Esophagus muscularis mucosa (tissue), 4 donors: ENCODE measurements at regions not wholly inside any gene's neighbourhood (a gene's known extent, or its start where the extent isn't known, plus 50 kb on each side); places are given as distances from the start of the nearest gene placed in this dataset.

Experiments used
- DNase-seq: peaks from one replicate; pipeline ENCODE4 v3.0.0-alpha.2; 2017; ENCODE audit errors: extremely low spot score
- H3K27ac ChIP-seq, 4 donors: fragments of 200-600 bp; sonication (generic); replicated peaks in 1 of 4; 1 replicate in 3 of 4; 2 replicates in 1 of 4; pipeline ENCODE4 v1.5.1; 2016 to 2019; ENCODE audit warnings: mild to moderate bottlenecking in 1 of 4
- H3K27me3 ChIP-seq, 4 donors: fragments of 200-600 bp; sonication (generic); one replicate each; pipeline versions ENCODE4 v1.5.1 to v1.6.0; 2016 to 2019
- H3K36me3 ChIP-seq, 4 donors: fragments of 200-600 bp; sonication (generic); one replicate each; pipeline ENCODE4 v1.5.1; 2016 to 2019
- H3K4me1 ChIP-seq, 4 donors: fragments of 200-600 bp; sonication (generic); one replicate each; pipeline ENCODE4 v1.5.1; 2016 to 2019
- H3K4me3 ChIP-seq, 4 donors: fragments of 200-600 bp; sonication (generic); 1 replicate in 2 of 4; 2 replicates in 2 of 4; pipeline ENCODE4 v1.5.1; 2016 to 2019; ENCODE audit warnings: mild to moderate bottlenecking in 4 of 4, moderate library complexity in 1 of 4
- H3K9me3 ChIP-seq, 4 donors: fragments of 200-600 bp; sonication (generic); 1 replicate in 3 of 4; 2 replicates in 1 of 4; pipeline ENCODE4 v1.5.1; 2016 to 2019
- CTCF ChIP-seq, 3 experiments: fragments of 200-600 bp in 2 of 3; fragments of 450-650 bp in 1 of 3; sonication (generic) in 2 of 3; IDR thresholded peaks; one replicate each; pipeline ENCODE4 v1.5.1; 2017 to 2019; ENCODE audit warnings: antibody characterized with exemption in 3 of 3, mild to moderate bottlenecking in 2 of 3, moderate library complexity in 1 of 3
- EP300 ChIP-seq: sonication (generic); formaldehyde crosslinking; IDR thresholded peaks from one replicate; pipeline ENCODE4 v1.6.1; 2017; ENCODE audit warnings: antibody characterized with exemption
- POLR2A ChIP-seq: fragments of 450-650 bp; IDR thresholded peaks from one replicate; pipeline ENCODE4 v1.6.1; 2017; ENCODE audit warnings: antibody characterized with exemption, moderate library complexity, mild to moderate bottlenecking, low read depth
- POLR2AphosphoS5 ChIP-seq, 2 donors: sonication (generic); formaldehyde crosslinking; IDR thresholded peaks; one replicate each; pipeline ENCODE4 v1.6.1; 2017; ENCODE audit warnings: antibody characterized with exemption in 2 of 2
- WGBS: methylation state at CpG from one replicate; pipeline ENCODE4 v1.1.5; 2018; 5-methylcytosine and 5-hydroxymethylcytosine counted together
- intact Hi-C: fragments of 100-400 bp; cut with DNase I; formaldehyde crosslinking; loops from one replicate; pipeline ENCODE4 v1.15.1; 2023

- no peak overlapping the region for H3K27ac ChIP-seq
- peaks cover 0 to 17% (median 11%) of the 10 kb centered on the region in 4 donors for H3K4me1 ChIP-seq
- TF ChIP-seq POLR2AphosphoS5 (IDR thresholded peaks at IDR 0.05), result no peak
- TF ChIP-seq EP300, result no peak
- no peak for TF ChIP-seq CTCF (IDR thresholded peaks at IDR 0.05)
- TF ChIP-seq POLR2A, result no peak
- no peak for DNase-seq
- 65% methylated on average over 3 of the region's 3 CpGs for WGBS
- H3K27me3 ChIP-seq, result no peaks in the 10 kb centered on the region
- H3K36me3 ChIP-seq, result no peaks in the 10 kb centered on the region
- no peak overlapping the region for H3K4me3 ChIP-seq
- intact Hi-C loops, result no loop called here
- no peaks in the 10 kb centered on the region for H3K9me3 ChIP-seq
These were observed 162.0 kb downstream of the CYP26A1 start for GRCh38 chr10:93235686-93236085.

- Histone ChIP-seq H3K4me1 (peaks cover 0 to 17% (median 11%) of the 10 kb centered on the region in 4 donors), H3K36me3 (no peaks in the 10 kb centered on the region), H3K27me3 (no peaks in the 10 kb centered on the region), H3K9me3 (no peaks in the 10 kb centered on the region), H3K4me3 (no peak overlapping the region), H3K27ac (no peak overlapping the region)
- no peak for DNase-seq
- intact Hi-C loops, result no loop called here
- TF ChIP-seq POLR2AphosphoS5 (IDR thresholded peaks at IDR 0.05), result no peak
- no peak for TF ChIP-seq EP300
- no peak for TF ChIP-seq POLR2A
- TF ChIP-seq CTCF (IDR thresholded peaks at IDR 0.05), result no peak
- 57% methylated on average over 4 of the region's 4 CpGs for WGBS
These were observed 162.8 kb downstream of the CYP26A1 start for GRCh38 chr10:93236393-93237040.

- Histone ChIP-seq H3K27me3 (peaks cover 0 to 4% (median 0%) of the 10 kb centered on the region in 4 donors), H3K9me3 (no peaks in the 10 kb centered on the region), H3K36me3 (no peaks in the 10 kb centered on the region), H3K27ac (no peak overlapping the region), H3K4me1 (no peaks in the 10 kb centered on the region), H3K4me3 (no peak overlapping the region)
- intact Hi-C loops, result no loop called here
- TF ChIP-seq POLR2AphosphoS5 (IDR thresholded peaks at IDR 0.05) (no peak), POLR2A (no peak)
- no peak for DNase-seq
- WGBS, result 31% methylated on average over 1 of the region's 1 CpG
These were observed 171.5 kb downstream of the CYP26A1 start for GRCh38 chr10:93245147-93245546.

- intact Hi-C loops, result no loop called here
- H3K27ac ChIP-seq, result no peak overlapping the region
- no peak for DNase-seq
- no peaks in the 10 kb centered on the region for H3K36me3 ChIP-seq
- H3K27me3 ChIP-seq, result peaks cover 0 to 4% (median 0%) of the 10 kb centered on the region in 4 donors
- H3K9me3 ChIP-seq, result no peaks in the 10 kb centered on the region
- no peak overlapping the region for H3K4me3 ChIP-seq
- no peaks in the 10 kb centered on the region for H3K4me1 ChIP-seq
- 34% methylated on average over 8 of the region's 8 CpGs for WGBS
- TF ChIP-seq CTCF (IDR thresholded peaks at IDR 0.05), result no peak
- TF ChIP-seq EP300, result no peak
- TF ChIP-seq POLR2AphosphoS5 (IDR thresholded peaks at IDR 0.05), result no peak
- TF ChIP-seq POLR2A, result no peak
These were observed 172.1 kb downstream of the CYP26A1 start for GRCh38 chr10:93245779-93246178.

- Histone ChIP-seq H3K4me1 (no peaks in the 10 kb centered on the region), H3K27ac (no peak overlapping the region), H3K27me3 (peaks cover 0 to 4% (median 0%) of the 10 kb centered on the region in 4 donors), H3K9me3 (no peaks in the 10 kb centered on the region), H3K36me3 (no peaks in the 10 kb centered on the region), H3K4me3 (no peak overlapping the region)
- DNase-seq, result no peak
- intact Hi-C loops, result no loop called here
- no peak for TF ChIP-seq CTCF (IDR thresholded peaks at IDR 0.05)
- no peak for TF ChIP-seq POLR2A
- TF ChIP-seq POLR2AphosphoS5 (IDR thresholded peaks at IDR 0.05), result no peak
- TF ChIP-seq EP300, result no peak
- WGBS, result 85% methylated on average over 15 of the region's 19 CpGs
These were observed 175.0 kb downstream of the CYP26A1 start for GRCh38 chr10:93248583-93249227.
